ENCODE measurements at regions not wholly inside any gene's neighbourhood (a gene's known extent, or its start where the extent isn't known, plus 50 kb on each side); places are given as distances from the start of the nearest gene placed in this dataset.

- TF ChIP-seq, protein P1, sequence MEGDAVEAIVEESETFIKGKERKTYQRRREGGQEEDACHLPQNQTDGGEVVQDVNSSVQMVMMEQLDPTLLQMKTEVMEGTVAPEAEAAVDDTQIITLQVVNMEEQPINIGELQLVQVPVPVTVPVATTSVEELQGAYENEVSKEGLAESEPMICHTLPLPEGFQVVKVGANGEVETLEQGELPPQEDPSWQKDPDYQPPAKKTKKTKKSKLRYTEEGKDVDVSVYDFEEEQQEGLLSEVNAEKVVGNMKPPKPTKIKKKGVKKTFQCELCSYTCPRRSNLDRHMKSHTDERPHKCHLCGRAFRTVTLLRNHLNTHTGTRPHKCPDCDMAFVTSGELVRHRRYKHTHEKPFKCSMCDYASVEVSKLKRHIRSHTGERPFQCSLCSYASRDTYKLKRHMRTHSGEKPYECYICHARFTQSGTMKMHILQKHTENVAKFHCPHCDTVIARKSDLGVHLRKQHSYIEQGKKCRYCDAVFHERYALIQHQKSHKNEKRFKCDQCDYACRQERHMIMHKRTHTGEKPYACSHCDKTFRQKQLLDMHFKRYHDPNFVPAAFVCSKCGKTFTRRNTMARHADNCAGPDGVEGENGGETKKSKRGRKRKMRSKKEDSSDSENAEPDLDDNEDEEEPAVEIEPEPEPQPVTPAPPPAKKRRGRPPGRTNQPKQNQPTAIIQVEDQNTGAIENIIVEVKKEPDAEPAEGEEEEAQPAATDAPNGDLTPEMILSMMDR (IDR thresholded peaks at IDR 0.05) = no peak
- no peak for TF ChIP-seq EZH2 (IDR thresholded peaks at IDR 0.05; ENCODE audit: borderline replicate concordance, insufficient read depth, low read depth, low read length, poor library complexity, severe bottlenecking)
Measured at GRCh38 chr17:31672161-31672819, 186.8 kb downstream of the COPRS start.
